GM21723 (cell line): ENCODE measurements at regions not wholly inside any gene's neighbourhood (a gene's known extent, or its start where the extent isn't known, plus 50 kb on each side); places are given as distances from the start of the nearest gene placed in this dataset.

ENCODE experiments used
- ATAC-seq: cut with Tn5 transposase; IDR thresholded peaks from one replicate; pipeline ENCODE4 v1.9.1; 2021; ENCODE audit warnings: mild to moderate bottlenecking, moderate library complexity; ENCODE audit not compliant: unreplicated experiment

DNA sequence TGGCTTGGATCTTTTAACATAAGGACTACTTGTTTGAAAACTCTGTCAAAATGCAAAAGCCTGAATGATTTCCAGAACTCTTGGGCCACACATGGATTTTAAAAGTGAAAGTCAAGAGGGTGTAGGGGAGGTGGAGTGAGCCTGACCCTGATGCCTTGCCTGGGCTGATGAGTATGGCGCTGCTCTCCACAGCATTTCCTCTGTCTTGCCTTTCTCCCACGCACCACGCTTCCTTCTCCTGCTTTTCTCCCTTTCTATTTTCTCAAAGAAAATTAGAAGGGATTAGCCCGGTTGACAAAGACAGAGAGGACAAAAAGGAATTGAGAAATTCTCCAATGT lies 207.0 kb upstream of the CCDC68 start:
- no peak for ATAC-seq

DNA sequence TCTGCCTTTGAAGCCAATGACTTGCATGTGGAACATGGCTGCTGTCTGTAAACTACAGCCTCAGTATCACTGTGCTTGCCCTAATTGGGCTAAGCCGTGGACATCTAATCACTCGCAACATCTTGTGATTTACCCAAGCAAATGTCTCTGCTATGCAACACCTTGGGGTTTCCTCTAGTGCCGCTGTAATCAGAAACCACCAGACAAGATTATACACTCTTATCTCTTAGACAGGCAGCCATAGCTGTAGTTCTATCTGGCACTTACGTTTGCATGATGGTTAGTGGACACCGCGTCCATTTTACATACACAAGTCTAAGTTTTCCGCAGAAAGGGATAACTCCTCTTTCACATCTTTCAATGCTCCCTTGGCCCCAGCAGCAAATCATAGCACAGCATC lies 204.3 kb upstream of the CCDC68 start:
- no peak for ATAC-seq

DNA sequence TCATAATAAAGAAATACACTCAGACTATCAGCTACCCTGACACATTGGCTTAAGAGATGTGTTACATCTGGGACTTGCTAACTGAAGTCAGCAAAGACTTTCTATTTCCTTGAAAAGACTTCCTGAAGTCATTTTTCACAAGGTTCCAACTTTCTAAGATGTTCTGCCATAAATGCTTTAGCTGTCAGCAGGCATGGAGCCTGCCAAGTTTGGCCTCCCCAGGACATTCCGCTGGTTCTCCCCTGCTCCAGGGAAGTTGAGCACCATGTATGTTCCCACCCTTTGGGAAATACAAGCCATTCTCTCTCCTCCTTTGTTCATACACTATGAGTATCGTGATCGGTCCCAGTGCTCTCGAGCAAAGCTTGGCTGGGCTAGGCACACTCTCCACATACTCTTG lies 202.7 kb upstream of the CCDC68 start:
- ATAC-seq: no peak

DNA sequence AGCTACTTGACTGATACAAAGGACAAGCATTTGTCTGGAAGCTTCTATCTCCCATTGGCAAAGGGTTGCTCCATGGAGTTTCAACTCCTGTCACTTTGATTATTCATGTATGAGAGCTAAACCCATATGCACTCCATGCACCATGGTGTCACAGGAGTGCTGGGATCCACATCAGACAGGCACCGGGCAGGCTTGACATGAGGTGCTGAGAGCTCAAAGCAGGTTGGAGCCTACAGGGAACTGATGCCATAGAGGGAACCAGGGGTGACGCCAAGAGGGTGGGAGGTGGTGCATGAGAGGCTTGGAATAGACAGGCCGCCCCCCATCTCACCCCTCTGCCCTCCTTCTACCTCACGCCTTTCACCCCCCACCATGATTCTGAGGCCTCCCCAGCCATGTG lies 199.8 kb upstream of the CCDC68 start:
- no peak for ATAC-seq

DNA sequence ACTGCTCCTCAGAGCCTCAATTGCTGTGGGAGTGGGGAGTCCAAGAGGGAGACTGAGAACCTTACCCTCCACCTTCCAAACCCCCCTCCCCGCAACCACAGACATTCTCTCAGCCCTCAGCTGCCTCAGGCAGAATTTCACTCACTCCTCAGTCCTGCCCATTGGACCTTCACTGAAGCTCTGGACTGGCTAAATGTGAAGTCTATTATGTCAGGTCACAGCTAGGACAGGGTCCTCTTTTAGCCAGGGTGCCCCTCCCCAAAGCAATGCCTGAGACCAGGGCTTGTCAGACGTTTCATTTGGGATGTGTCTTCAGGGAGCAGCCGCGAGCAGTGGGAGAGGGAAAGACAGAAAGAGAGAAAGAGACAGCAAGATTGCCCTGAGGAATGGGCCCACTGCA lies 199.3 kb upstream of the CCDC68 start:
- ATAC-seq: no peak

DNA sequence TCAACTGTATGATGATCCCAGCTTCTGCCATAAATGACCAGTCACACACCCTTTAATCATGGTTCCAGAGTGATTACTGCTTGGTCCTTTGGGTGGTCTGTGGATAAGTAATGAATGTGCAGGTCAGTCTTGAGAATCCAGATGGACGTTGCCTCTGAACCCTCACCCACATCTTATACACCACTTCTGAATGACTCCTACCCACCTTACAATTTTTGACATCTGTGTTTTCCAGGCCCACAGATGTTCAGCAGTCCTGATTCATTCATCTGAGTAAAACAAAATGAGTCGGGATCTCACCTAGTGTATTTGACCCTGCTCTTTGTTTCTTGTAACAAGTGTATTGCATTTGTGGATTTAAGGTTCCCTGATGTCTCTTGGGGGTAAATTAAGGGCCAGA lies 194.1 kb upstream of the CCDC68 start:
- no peak for ATAC-seq

DNA sequence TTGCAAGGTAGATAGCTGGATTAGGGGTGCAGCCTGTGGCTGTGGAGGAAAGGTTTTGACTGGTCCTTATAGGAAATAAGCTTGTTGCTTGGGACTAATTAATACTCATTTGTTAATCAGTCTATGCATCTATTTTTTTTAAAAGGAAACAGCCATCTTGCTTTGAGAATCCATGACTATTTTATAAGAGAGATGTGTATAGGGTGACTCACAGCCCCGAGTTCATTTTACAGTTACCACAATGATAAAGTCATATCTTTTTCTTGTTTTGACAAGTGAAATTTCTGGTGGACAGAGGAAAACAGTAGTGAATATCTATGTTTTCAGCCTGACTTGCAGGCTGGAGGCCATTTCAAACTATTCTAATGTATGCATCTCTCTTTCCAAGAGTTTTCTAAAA lies 193.5 kb upstream of the CCDC68 start:
- no peak for ATAC-seq

DNA sequence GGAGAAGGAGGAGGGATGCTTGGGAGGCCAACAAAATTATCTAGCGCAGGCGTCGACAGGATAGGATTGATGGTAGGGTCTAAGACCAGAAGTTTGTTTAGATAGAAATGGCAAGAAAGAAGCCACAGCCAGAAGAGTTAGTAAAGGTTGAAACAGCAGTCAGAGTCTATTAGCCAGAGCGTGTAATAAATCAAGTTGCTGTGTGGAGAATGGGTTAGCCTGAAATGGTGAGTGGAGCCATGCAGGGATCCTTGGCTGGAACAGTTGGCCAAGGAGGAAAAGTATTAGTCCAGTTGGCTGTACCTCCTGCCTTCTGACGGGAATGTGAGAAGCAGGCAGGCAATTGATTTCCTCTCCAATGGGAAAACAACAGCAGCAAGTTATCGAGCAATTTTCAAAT lies 190.7 kb upstream of the CCDC68 start:
- ATAC-seq: no peak

DNA sequence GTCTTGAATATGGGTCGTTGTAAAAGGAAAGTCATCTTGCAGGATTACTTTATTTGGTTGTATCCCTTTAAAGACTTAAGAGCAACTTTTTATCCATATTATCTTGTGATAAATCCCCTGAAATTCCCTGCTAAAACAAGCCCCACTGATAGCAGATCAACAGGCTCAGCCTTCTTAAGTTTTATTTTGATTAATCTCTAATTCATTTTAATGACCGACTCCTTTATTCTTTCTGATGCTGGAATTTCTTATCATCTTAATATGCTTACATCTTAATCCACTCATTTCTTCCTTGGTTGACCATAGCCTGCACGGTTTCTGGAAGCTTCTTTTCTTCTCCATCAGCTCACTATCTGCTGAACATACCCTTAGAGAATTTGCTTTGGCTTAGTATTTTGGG lies 188.5 kb upstream of the CCDC68 start:
- no peak for ATAC-seq

DNA sequence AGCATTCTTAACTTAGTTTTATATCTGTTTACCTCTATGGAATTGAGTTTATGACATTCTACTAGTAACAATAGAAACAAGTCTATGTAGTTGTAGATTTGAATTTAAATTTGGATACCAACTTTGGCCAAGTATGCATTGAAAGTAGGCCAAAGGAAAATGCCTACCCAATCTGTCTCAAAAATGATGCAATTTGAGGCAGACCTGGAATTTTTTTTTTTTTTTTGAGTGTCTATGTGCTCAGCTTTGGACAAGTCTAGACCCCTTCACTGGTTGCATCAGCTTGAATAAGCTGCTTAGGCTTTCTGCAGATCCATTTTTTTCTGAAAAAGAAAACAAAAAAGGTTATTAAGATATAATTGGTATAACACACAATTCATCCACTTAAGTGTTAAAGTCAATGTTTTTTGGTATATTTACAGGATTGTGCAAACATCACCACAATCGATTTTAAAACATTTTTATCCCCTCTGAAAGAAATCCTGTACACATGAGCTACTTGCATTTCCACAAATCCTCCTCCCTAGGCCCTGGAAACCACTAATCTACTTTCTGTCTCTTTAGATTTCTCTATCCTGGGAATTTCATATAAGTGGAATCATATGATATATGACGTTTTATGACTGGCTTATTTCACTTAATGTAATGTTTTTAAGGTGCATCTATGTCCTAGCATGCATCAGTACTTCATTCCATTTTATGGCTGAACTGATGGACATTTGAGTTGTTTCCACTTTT lies 185.1 kb upstream of the CCDC68 start:
- ATAC-seq: no peak

DNA sequence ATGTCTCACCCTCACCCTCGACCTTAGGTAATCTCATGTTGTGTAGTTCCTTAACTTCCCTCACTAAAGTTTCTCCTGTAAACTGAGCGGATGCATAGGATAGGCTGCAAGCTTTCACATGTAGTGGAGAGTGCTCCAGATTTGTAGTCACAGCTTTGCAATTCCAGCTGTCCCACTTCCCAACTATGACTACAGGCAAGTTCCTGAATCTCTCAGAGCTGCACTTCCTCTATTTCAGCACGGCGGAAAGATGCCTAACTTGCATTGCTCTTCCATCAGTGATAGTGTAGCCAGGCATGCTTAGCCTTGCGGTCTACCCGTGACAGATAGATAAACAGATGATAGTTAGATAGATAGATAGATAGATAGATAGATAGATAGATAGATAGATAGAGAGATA lies 183.1 kb upstream of the CCDC68 start:
- no peak for ATAC-seq

DNA sequence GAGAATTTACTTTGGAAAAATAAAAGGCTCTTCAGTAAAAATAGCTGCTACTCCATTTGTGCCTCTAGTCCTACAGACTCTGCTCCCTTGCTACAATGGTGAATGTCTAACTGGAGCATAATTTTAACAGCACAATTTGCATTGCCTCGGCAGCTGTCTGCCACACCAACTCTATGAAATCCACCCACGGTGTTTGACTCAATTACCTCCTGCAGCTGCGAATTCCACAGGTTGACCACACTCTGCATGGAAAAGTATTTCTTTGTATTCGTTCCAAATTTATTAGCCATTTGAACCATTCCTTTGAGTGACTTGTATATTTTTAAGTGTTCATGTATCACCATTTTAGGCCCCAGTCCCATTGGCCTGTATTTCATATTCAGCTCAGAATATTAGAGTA lies 182.1 kb upstream of the CCDC68 start:
- ATAC-seq: no peak

DNA sequence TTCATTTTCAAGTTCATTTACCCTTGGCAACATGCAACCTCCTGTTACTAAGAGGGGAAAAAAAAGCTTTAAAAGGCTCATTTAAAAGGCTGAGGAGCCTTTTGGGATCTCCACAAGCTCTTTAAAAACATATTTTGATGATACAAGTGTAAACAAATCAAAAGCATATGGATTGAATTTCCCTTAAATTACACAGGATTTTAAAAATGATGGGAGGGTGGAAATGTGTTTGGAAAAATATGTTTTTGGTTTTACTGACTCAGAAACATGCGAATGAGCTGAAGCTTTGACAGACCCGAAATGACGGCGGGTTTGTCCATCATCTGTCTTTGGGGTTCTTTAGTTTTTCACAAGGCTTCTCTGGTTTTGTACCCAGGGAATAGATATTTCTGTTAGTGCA lies 180.6 kb upstream of the CCDC68 start:
- ATAC-seq: no peak

DNA sequence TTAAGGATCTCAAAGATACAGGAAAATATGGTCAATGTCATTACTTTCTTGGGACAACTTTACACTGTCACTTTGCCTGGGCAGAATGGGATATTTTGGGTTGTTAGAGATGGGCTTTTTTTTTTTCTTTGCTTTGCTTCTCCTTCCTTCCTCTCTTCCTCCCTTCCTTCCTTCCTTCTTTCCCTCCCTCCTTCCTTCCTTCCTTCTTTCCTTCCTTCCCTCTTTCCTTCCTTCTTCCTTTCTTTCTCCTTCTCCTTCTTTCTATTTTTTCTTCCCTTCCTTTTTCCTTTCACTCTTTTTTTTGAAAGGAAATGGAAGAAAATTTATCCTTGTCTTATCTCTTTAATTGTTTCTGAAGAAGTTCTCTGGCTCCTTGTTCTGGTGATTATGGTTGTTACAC lies 180.0 kb upstream of the CCDC68 start:
- ATAC-seq: no peak

DNA sequence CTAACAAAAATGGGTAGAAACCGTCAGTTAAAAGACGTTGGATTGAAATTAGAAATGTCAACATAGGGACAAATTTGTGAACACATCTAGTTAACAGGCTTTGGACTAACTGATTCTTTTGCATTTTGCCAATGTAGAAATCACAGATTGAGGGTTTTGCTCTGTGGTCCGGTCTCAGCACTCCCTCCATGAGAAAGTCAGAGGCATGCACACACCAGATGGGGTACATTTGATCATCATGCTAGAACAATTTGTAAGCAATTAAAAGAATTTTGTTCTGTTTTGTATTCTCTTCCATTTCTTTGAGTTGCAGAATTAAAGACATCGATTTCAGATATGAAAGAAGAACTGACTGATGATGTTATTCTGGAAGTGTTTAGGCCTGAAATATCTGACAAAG lies 179.1 kb upstream of the CCDC68 start:
- ATAC-seq: no peak

DNA sequence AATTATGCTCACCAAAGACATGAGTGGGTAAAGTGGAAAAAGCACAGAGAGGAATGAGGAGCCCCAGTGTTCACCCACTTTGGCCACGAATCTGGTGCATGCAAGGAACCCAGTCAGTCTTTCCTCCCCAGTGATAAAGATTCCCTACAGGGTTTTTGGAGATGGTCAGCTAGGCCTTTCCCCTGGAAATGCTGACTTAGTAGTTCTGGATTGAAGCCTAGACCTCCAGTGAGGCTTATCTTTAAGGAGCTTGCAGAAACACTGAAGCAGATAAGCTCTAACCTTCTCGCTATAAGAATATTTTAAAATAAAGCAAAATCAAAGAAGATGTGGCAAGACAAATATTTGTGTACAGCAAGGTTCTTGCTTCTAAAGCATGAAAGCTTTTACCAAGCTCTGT lies 178.3 kb upstream of the CCDC68 start:
- no peak for ATAC-seq

DNA sequence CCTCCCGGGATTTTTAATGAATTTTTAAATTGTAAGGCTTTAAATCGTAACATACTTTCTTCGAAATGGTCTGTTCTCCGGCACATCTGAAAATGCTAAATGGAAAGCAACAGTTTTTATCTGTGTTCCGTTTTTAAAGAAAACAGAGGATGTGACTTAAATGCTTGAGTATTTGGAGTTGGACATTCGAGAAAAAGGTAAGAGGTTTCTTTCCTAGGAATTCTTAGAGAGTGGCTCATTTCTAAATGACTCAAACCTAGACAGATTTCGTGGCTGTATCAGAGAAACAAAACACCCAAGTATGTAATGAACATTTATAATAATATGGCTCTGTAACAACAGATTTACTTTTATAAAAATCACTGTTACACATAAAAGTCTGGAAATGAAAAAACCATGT lies 177.6 kb upstream of the CCDC68 start:
- no peak for ATAC-seq

DNA sequence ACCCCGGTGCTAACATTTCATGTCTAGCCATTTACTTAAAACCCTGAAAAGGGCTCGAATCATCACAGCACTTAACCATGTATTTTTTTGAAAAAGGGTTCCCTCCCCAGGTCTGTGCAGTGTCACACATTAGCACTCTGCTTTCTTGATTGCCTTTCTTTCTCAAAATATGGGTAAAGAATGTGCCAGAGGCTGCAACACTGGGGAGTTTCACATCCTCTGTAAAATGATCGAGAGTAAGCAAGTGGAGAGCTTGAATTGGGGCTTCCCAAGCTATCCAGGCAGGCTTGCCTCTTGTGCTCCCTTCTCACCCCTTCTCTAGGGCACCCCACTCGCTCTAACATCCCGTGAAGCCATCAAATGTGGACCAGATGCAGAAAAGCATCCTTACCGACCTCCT lies 177.0 kb upstream of the CCDC68 start:
- no peak for ATAC-seq

DNA sequence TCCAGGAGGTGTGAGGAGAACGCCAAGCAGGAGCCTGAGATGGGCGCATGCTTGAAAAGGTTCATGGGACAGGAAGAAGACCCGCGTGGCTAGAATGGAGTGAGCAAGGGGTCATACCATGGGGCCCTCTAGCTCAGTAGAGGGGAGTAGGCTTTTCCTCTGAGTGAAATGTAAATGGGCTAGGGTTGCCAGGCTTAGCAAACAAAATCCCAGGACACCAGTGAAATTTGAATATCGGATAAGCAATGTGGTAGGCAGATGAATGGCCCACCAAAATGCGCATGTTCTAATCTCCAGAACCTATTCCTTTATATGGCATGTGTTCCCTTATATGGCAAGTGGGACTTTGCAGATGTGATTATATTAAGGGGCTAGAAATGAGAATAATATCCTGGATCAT lies 174.1 kb upstream of the CCDC68 start:
- no peak for ATAC-seq

DNA sequence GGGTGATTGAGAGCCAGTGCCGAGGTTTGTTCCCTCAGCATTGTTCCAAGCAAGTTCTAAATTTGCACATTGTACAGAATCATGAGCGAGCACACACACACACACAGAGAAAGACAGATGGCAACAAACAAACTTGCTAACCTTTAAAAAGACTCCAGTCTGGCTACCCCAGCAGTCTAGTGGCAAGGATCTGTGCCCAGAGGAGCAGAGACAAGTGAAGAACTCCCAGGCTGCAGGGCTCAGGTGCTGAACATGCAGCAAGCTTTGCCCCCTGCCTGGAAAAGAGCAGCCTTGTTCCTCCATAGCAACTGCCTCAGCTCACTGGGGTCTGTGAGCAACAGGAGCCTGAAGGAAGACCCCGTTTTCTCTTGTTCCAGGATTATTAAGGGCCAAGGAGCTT lies 169.2 kb upstream of the CCDC68 start:
- no peak for ATAC-seq

DNA sequence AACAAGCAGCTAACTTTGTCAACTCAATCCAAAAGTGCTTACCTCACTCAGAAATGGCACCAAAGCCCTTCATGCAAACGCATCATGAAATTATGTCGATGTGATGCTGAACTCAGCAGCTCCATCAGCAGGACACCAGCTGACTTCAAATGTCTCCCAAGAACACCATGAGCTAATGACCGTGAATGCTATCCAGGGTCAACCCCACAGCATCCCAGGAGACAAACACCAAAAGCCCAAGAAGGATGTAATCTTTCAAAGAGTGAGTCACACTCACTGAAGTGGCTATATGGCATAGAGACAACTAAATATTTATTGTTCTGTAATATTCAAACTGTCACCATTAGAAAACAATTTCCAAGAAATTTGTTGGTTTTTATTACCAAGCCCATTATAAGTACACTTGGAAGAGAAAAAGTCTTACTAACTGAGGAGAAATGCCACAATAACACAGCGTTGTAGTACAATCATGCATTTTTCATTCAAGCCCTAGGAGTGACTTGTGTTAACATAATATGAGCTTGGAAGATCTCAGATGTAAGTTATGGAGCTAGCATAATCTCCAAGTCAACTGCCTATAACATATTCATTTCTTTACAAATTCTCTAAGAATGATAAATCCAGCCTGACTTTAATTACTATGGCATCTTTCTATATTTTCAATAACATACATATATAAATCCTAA lies 165.0 kb upstream of the CCDC68 start:
- no peak for ATAC-seq

DNA sequence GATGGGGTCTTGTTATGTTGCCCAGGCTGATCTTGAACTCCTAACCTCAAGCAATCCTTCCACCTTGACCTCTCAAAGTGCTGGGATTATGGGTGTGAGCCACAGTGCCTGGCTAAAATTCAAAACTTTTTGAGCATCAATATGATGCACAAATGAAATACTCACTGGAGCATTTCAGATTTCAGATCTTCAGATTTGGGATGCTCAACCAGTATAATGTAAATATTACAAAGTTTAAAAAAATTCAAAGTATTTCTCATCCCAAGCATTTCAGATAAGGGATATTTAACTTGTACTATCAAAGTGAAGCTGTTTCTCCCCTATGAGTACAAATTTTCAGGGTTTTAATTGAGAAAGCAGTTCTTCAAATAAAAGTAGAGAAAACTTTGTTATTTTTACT lies 164.1 kb upstream of the CCDC68 start:
- no peak for ATAC-seq
